B cell (primary cell): ENCODE measurements at regions not wholly inside any gene's neighbourhood (a gene's known extent, or its start where the extent isn't known, plus 50 kb on each side); places are given as distances from the start of the nearest gene placed in this dataset.

Source experiments
- CTCF ChIP-seq: fragments of 200-600 bp; IDR thresholded peaks from one replicate; pipeline ENCODE4 v1.8.0; 2022; ENCODE audit warnings: antibody characterized with exemption, mild to moderate bottlenecking
- EZH2 ChIP-seq: IDR thresholded peaks from 2 replicates; pipeline ENCODE4 v1.6.1; 2012; ENCODE audit warnings: borderline replicate concordance, low read depth, mild to moderate bottlenecking, moderate library complexity, low read length; ENCODE audit not compliant: insufficient read depth, poor library complexity, severe bottlenecking

- TF ChIP-seq CTCF (no peak), EZH2 (no peak)
Measured at GRCh38 chr2:82333697-82334096, 2029.1 kb upstream of the LRRTM1 start.
